DMS79 (cell line): ENCODE measurements at regions not wholly inside any gene's neighbourhood (a gene's known extent, or its start where the extent isn't known, plus 50 kb on each side); places are given as distances from the start of the nearest gene placed in this dataset.
"Not testable (repeated sequence)": the region's sequence is repeated elsewhere in the genome, so short reads cannot be mapped to it uniquely, and the experiment has no call there.

Experiments
- DNase-seq: peaks from one replicate; lab custom pipeline; 2025; lab: John Stamatoyannopoulos, UW

- no peak for DNase-seq
Observed at GRCh38 chr16:13463619-13464018, 456.3 kb upstream of the ERCC4 start.

GRCh38 chr16:13471036-13471435 is 448.9 kb upstream of the ERCC4 start:
- DNase-seq = no peak

GRCh38 chr16:13478991-13479390 is 441.0 kb upstream of the ERCC4 start:
- DNase-seq = no peak

GRCh38 chr16:13479549-13479948 is 440.4 kb upstream of the ERCC4 start:
- no peak for DNase-seq

- no peak for DNase-seq
Observed at GRCh38 chr16:13480801-13481200, 439.2 kb upstream of the ERCC4 start.

GRCh38 chr16:13483121-13483520 is 436.8 kb upstream of the ERCC4 start:
- no peak for DNase-seq

- not testable (repeated sequence) for DNase-seq
Observed at GRCh38 chr16:13489416-13489815, 430.5 kb upstream of the ERCC4 start.

GRCh38 chr16:13492046-13492445 is 427.9 kb upstream of the ERCC4 start:
- DNase-seq = no peak

- DNase-seq = no peak
Observed at GRCh38 chr16:13503960-13504635, 415.9 kb upstream of the ERCC4 start.

GRCh38 chr16:13507530-13507929 is 412.4 kb upstream of the ERCC4 start:
- DNase-seq = no peak

GRCh38 chr16:13510425-13511151 is 409.4 kb upstream of the ERCC4 start:
- no peak for DNase-seq

- peak; percentile 27 for DNase-seq
Observed at GRCh38 chr16:13517841-13518240, 402.1 kb upstream of the ERCC4 start.

- DNase-seq = no peak
Observed at GRCh38 chr16:13519871-13520270, 400.1 kb upstream of the ERCC4 start.

- DNase-seq = no peak
Observed at GRCh38 chr16:13521356-13521755, 398.6 kb upstream of the ERCC4 start.

- DNase-seq = no peak
Observed at GRCh38 chr16:13527332-13527731, 392.6 kb upstream of the ERCC4 start.

- DNase-seq = no peak
Observed at GRCh38 chr16:13528691-13529090, 391.3 kb upstream of the ERCC4 start.

GRCh38 chr16:13529193-13529982 is 390.6 kb upstream of the ERCC4 start:
- no peak for DNase-seq

GRCh38 chr16:13540771-13541170 is 379.2 kb upstream of the ERCC4 start:
- no peak for DNase-seq

GRCh38 chr16:13542284-13542683 is 377.7 kb upstream of the ERCC4 start:
- no peak for DNase-seq

GRCh38 chr16:13543850-13544249 is 376.1 kb upstream of the ERCC4 start:
- no peak for DNase-seq

- DNase-seq = no peak
Observed at GRCh38 chr16:13545271-13545670, 374.7 kb upstream of the ERCC4 start.

GRCh38 chr16:13550254-13550653 is 369.7 kb upstream of the ERCC4 start:
- DNase-seq = no peak
